ENCODE measurements at regions not wholly inside any gene's neighbourhood (a gene's known extent, or its start where the extent isn't known, plus 50 kb on each side); places are given as distances from the start of the nearest gene placed in this dataset.
A peak's percentile ranks its signal among the peaks of the same experiment; 100 is the strongest.
"Not testable (repeated sequence)": the region's sequence is repeated elsewhere in the genome, so short reads cannot be mapped to it uniquely, and the experiment has no call there.

DNA sequence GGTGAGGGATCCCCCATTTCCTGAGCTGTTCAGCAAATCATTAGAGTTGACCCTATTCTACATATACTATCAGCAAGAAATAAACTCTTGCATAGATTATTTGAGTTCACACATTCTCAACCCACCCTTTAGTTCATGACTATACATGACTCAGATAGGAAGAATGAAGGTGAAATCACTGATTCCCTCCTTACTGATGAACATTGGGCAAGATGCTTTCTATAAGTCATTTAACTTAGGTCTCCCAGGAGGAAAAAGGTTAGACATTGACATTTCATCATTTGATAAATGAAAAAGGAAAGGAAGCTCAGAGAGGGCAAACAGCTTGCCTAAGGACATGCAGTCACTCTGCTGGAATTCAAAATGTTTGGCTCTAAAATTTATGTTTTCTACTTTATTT, 408.0 kb downstream of the TMEM182 start:
- DNase-seq (ENCODE audit: low spot score), result no peak

DNA sequence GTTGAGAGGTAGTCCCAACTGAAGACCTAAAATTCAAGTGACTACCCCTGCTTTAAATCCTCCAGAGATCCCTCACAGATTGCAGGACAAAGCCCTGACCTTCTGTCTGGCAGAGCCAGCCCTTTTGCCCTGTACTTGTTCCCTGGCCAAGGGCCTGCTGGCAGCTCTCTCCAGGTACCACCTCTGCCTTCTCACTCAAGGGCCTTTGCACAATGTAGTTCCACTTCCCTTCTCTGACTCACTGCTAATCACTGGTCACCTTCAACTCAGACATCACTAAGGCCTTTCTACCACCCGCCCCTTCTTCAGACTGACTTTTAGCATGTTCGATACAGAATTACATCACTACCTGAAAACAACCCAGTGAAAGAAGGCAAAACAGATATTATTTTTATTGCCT, 411.0 kb downstream of the TMEM182 start:
- DNase-seq (ENCODE audit: low spot score), result no peak

DNA sequence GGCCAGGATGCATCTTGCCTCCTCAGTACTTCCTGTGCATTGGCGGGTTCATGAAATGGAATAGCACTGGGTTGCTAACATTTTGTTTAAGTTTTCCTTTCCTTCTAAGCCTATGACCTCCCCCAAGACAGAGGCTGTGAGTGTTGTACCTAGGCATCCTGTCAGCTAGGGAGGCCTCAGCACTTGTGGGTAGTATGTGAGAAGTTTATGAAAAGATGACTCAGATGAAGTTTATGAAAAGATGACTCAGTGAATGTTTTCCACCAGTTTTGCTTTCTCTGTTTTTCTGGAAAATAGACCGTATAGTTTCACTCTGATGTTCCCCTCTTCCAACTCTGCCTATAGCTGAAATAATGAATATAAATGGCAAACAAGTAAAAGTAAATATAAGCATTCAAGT, 412.9 kb downstream of the TMEM182 start:
- no peak for DNase-seq (ENCODE audit: low spot score)

DNA sequence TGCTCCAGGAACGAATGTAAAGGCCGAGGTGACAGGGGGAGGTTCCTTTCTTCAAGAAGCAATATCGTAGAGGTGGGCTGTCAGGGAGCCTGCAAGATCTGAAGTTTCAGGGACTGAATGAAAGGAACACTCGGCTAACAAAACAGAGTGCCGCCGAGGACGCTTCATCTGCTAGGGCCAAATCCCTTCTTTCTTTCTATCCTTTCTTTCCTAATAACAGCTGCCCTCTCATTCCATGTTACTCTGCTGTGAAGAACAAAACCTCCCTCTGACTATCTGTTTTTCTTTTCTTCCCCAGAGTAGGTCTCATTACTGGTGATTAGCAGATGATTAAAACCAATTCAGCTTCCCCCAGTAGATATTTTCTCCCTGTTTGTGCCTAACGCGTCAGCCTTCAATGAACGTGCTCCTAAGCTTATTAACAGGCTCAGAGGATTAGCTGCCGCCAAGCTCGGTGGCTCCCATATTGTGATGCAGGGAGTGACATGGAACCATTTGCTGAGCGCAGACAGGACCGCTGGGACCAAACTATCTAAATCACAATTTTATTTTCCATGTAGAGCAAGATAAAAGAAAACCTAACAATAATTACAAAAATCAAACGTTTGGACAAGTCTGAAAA, 414.6 kb downstream of the TMEM182 start:
- no peak for DNase-seq (ENCODE audit: low spot score)

DNA sequence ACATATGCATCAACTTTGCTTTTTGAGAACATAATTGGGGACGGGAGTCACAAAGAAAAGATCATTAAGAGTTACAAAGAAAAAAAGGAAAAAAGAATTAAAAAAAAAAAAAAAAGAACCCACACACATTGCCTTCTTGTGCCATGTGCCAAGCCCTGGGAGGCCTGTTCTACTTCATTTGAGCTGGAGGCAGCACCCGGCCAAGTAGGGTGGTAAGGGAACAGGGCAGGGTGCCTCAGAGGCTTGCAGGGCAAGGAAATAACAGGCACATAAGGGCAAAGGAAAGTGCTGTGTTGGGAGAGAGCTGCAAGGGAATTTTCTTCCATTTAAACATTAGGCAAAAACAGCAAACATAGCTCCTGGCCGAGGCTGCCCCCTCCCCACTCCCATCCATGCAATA, 418.0 kb downstream of the TMEM182 start:
- DNase-seq (ENCODE audit: low spot score), result peak; percentile 37

DNA sequence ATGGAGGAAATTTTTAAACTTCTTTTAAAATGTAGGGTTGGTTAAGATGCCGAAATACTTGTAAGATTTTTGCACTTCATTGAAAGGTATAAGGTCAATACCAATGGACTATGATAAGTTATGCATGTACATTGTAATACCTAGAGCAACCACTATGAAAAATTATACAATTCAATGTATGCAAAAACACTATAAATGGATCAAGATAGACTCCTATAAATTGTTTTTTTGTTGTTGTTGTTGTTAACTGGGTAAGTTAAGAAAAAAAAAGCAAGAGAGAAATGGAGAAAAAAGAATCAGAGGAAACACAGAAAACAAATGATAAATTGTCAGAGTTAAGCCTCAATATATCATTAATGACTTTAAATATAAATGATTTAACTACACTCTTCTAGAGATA, 421.2 kb downstream of the TMEM182 start:
- DNase-seq (ENCODE audit: low spot score), result no peak

DNA sequence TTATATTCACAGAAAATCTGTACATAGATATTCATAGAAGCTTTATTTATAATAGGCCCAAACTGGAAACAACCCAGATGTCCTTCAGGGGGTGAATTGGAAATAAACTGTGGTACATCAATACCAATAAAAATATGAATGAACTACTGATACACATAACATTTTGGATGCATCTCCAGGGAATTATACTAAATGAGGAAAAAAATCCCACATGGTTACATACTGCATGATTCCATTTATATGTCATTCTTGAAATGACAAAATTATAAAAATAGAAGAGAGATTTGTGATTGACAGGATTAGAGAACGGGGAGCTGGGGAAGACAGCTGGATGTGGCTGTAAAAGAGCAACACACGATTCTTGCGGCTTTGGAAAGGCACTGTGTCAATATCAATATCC, 435.0 kb downstream of the TMEM182 start:
- DNase-seq (ENCODE audit: low spot score), result no peak

DNA sequence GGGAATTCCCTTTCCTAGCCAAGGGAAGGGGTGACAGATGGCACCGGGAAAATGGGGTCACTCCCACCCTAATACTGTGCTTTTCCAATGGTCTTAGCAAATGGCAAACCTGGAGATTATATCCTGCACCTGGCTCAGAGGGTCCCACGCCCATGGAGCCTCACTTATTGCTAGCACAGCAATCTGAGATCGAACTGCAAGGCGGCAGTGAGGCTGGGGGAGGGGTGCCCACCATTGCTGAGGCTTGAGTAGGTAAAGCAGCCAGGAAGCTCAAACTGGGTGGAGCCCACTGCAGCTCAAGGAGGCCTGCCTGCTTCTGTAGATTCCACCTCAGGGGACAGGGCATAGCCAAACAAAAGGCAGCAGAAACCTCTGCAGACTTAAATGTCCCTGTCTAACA, 438.9 kb downstream of the TMEM182 start:
- not testable (repeated sequence) for DNase-seq (ENCODE audit: low spot score)

DNA sequence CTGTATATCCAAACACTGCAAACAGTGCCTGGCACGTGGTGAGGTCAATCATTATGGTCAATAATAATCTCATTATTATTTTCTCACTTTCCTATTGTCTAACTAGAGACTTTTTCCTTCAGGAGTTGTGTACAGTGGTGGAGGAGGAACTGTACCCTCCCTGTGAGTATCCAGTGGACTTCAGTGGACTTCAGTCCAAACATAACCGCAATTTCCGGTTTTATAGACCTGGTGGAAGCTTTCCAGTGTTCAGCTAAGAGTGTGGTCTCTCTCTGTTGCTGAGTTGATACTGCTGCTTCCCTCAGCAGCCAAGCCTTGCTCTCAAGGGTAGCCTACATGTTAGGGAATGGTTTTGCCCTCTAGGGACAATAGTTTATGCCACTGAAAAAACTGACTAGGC, 447.1 kb downstream of the TMEM182 start:
- DNase-seq (ENCODE audit: low spot score), result no peak

DNA sequence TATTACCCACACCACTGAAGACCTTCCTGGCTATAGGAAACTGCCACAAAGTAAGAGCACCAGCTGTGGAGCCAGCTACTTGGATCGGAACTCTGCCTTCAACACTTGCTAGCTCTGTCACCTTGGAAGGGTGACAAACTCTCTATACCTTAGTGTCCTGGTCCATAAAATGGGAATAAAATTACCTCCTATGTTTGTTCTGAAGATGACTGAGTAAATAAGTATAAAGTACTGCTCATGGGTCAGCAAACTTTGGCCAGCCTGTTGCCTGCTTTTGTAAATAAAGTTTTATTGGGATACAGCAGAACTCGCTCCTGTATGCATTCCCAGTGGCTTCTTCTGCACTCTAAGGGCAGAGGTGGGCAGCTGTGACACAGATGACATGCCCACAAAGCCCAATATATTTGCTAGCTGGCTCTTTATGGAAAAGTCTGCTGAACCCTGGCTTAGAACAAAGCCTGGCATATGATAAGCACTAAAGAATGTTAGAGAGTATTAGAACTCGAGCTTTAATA, 451.3 kb downstream of the TMEM182 start:
- DNase-seq (ENCODE audit: low spot score), result no peak

DNA sequence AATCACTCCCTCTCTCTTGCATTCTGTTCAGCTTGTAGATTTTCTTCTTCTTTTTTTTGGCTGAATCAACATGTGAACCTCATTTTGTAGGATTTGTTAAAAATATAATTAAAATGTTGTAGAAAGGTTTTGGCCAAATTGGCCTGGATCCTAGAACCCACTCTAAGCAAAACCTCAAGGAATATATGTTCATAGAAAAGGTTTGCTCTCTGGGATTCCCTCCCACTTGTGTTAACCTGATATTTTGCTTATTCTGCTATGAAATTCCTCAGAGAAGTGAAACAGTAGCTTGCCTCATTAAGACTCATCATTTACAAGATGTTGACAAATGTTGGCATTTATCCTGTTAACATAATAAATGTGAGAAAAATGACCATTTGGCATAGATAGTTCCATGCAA, 456.7 kb downstream of the TMEM182 start:
- no peak for DNase-seq (ENCODE audit: low spot score)

DNA sequence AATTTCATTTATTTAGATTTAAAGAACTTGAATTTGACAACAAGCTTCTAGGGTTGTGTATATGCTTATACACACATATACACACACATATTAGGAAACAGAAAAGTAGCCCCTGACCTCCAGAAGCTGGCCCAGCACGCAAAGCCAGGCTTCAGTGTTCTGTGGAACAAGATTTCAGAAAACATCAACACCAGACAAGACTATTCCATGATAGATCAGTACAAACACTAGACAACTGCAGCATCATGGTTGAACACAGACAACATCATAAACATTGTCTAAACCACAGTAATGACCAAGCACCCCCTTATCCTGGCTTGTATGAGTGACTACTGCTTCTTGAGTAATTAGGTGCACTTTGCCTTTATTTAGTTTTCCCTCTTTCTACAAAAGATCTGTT, 457.6 kb downstream of the TMEM182 start:
- no peak for DNase-seq (ENCODE audit: low spot score)

DNA sequence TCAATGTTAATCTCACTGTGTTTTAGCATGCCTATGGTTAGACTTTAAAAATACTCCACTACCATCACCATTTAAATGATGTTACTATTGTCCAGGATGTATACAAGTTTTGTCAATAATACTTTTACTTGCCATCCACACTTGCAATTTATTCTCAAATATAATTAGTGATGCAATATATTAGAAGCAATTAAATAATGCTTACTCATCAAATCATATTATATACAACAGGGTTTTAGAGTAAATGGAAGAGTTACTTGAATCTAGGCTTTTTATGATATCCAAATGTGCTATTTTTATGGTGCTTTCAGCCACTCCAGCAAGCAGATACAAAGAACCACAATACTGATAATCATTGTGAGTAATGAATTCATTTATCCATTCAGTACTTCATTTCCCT, 461.1 kb downstream of the TMEM182 start:
- DNase-seq (ENCODE audit: low spot score), result no peak

DNA sequence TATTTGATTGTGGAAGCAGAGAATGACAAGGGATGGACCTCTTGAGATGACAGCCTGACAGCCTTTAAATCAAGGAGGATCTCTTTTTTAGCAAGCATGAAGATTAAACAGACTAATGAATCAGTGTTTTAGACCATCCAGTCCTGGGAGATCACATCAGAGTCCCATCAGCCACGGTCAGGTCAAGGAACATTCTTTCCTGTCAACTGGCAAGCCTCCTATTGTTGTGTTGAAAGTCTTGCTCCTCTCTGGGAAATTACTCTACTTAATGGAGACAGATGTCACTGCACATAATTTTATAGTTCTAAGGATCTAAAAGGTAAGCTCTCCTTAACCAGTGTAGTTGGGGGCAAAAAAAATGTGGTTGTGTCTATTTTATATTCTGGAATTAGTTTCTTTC, 469.0 kb downstream of the TMEM182 start:
- DNase-seq (ENCODE audit: low spot score), result no peak

DNA sequence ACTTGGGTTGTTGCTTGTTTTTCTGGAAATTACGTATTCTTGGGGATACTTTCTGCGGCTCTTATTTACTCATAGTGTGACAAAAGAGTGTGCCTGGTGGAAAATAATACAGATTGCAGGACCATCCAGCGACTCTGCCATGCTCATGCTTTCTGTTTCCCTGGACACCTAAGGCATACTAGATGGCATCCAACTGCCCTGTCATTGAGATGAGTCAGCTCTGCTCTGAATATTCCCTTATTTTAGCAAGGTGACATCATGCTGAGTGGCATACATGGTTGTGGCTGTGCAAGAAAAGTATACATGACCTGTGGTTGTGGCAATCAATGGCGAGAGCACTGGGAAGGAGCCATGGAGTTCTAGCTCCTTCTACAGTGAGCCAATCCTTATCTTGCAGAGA, 471.0 kb downstream of the TMEM182 start:
- no peak for DNase-seq (ENCODE audit: low spot score)

DNA sequence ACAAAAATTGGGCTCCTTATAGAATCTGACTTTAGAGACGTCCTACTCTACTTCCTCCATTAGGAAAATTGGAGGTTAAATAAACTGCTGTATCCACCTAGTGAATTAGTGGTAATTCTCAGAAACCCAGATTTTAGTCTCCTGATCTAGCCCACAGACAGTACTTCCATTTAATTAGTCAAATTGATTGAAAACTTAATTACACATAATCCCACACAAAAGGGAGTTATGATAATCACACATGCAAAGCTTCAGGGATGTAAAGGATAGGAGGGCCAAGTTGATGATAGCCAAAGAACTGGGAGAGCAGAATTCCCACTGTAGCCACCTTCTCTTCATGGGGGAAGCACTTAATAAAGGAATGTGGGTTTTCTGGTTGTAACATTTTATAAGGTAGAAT, 471.9 kb downstream of the TMEM182 start:
- no peak for DNase-seq (ENCODE audit: low spot score)

DNA sequence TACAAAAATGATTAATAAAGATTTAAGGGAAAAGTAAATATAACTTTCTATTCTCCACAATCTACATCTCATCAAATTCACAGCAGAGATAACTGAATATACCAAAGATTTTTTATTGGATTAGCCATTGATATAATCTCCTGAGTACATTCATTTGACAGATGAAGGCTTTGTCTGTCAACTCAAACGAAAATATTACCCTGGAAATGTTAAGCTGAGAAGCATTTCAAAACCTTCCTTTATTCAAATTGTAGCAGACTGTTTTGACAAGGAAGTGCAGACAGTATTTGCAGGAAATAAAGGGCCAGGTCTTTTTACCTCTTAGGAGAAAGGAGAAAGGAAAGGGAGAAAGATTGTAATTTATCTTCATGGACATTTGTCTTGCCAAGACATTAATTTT, 473.5 kb downstream of the TMEM182 start:
- DNase-seq (ENCODE audit: low spot score), result no peak

DNA sequence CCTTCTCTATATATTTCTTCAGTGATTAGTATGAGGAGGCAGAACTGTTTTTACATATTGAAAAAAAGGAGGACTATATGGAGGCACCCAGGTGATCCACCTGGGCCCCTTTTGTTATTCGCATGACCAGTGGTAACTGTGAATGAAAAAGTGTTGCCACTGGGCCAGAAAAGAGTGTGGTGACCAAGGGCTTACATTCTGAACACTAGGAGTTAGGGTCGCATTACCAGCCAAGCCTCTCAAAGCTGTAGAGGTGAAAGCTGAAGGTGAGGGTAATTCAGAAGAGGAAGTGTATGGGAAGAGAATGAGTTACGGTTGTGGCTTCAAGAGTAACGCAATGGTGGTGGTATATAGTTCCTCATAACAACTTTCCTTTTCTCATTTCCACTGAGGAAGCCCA, 487.6 kb downstream of the TMEM182 start:
- DNase-seq (ENCODE audit: low spot score), result no peak

DNA sequence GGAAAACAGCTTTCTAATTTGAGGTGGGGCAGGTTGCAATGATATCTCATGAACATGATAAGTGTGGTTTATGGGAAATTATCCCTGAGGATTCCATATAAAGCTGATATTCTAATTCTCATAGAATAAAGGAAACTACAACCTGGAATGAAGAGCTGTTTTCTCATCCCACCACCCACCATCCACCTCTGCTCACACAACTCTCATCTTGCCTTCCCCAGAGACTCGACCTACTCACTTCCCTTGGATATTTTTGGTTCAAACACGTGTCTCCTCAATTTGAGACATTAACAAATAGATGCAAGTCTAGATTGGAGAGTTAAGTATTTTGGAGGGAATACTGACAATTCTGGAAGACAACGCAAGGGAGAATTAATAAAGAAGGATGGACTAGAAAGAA, 490.9 kb downstream of the TMEM182 start:
- no peak for DNase-seq (ENCODE audit: low spot score)

DNA sequence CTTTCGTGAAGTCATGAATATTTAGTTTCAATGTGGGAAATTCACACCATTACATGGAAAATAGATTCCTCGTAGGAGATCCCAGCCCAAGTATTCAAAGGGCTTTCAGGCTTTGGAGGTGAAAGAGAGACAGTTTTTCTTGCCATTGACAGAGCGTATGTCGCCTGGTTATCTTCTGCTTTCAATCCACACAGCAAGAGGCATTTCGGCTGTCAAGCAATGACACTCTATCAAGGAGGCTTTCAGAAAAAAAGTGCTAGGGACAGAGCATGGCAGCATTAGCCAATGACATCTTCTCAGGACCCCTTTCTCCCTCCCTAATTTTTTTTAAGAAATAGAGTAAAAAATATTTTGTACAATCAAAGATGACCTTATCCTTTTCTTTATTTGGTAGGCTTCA, 492.8 kb downstream of the TMEM182 start:
- DNase-seq (ENCODE audit: low spot score), result no peak

DNA sequence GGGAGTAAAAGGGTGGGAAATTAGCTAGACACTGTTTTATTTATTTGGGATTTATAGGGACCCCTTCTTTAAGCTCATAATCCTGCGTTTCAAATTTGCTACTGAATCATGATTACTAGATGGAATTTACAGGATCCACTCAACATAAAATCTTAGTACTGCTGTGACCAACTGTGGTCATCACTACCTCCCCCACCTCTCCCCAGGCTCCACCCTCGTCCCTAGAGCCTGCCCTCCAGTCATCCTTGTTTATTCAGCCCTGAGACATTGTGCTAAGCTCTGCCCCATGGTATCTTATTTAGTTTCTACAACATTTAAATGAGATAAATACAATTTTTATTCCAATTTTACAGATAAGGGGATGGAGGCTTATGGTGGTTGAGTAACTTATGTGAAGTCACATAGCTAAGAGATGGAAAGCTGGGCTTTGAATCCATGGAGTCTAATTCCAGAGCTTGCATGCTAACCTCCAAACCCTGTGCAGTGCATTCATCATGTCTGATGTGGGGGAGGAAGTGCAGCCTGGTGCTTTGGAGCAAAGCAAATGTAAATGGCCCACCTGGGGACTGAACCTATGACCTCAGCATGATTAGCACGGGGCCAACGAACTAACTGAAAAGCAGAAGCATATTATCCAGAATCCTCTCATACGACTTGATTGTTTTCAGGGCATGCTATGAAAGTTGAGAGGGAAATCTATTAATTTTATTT, 502.4 kb downstream of the TMEM182 start:
- DNase-seq (ENCODE audit: low spot score), result no peak

DNA sequence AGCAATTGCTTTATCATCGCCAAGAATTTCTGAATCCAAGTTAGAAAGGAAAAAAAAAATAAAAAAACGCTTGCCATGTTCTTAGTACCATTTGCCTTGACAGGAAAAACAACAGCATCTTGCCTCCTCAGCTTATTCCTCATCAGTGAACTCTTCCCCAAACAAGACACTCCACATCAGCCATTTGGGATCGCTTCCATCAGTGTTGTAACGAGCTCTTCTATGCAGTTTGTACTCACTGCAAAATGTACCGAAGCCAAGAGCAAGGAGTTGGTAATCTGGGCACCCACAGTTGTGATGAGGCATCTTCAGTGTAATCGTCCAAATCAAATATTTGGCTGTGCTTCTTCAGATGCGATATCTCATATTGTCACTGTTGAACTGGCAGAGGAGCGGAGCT, 503.7 kb downstream of the TMEM182 start:
- no peak for DNase-seq (ENCODE audit: low spot score)

DNA sequence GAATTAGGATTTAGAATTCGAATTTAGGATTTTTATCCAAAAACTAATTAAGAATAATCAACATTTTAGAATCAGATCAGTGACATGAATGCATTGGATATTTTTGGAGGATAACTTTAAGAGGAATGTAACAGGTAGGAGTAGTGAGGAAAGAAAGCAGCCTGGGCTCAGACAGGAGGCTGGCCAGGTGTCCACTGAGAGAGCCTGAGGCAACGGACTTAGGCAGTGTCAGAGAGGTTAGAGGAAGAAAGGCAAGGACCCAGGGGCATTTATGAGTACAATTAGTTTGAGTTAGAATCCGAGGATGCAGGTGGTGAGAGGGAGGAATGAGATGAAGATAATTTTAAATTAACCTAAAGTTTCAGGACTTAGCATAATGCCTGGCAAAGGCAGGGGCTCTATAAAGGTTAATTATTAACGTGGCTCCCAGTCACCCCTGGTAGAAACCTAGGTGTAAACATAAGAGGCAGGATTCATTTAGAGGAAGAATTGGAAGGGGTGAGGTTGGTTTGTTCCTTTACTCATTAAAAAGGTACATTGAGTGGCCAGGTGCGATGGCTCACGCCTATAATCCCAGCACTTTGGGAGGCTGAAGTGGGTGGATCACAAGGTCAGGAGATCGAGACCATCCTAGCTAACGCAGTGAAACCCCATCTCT, 507.1 kb downstream of the TMEM182 start:
- DNase-seq (ENCODE audit: low spot score), result no peak

Data from mucosa of gallbladder (tissue), 1 donor.